Brain microvascular endothelial cell (primary cell): ENCODE measurements at regions not wholly inside any gene's neighbourhood (a gene's known extent, or its start where the extent isn't known, plus 50 kb on each side); places are given as distances from the start of the nearest gene placed in this dataset.

ENCODE experiments used
- DNase-seq: peaks from one replicate; pipeline ENCODE4 v3.0.0-alpha.2; 2020
- H3K27ac ChIP-seq: fragments of 250-450 bp; sonication (Bioruptor Pico); 2 replicates; pipeline ENCODE4 v1.5.1; 2020; ENCODE audit warnings: mild to moderate bottlenecking, moderate library complexity
- H3K27me3 ChIP-seq: fragments of 250-450 bp; sonication (Bioruptor Pico); replicated peaks from 2 replicates; pipeline ENCODE4 v1.5.1; 2020; ENCODE audit warnings: mild to moderate bottlenecking
- H3K36me3 ChIP-seq: fragments of 250-450 bp; sonication (Bioruptor Pico); replicated peaks from 2 replicates; pipeline ENCODE4 v1.5.1; 2020; ENCODE audit warnings: mild to moderate bottlenecking
- H3K4me3 ChIP-seq: 2 replicates; pipeline ENCODE4 v1.5.1; 2011; ENCODE audit warnings: low read depth, mild to moderate bottlenecking, control low read depth, low read length, moderate library complexity
- CTCF ChIP-seq: IDR thresholded peaks from 2 replicates; pipeline ENCODE4 v1.5.1; 2011; ENCODE audit warnings: low read depth, mild to moderate bottlenecking, moderate library complexity, low read length, control low read depth, inconsistent platforms; ENCODE audit errors: missing control alignments
- in situ Hi-C: cut with HindIII; loops from 2 replicates; pipeline ENCODE4 v1.10.0; 2017; ENCODE audit warnings: low sequenced_read_pairs, low pct_ligation_motif_present

- no peaks in the 10 kb centered on the region for H3K36me3 ChIP-seq
- no peaks in the 10 kb centered on the region for H3K27me3 ChIP-seq
- no peak for DNase-seq
- in situ Hi-C loops, result no loop called here
- TF ChIP-seq CTCF, result no peak
- H3K27ac ChIP-seq, result no peak overlapping the region
- H3K4me3 ChIP-seq, result no peak overlapping the region
Observed at GRCh38 chr6:9272671-9273070, 837.3 kb upstream of the SLC35B3 start.

GRCh38 chr6:9266741-9267140, 831.4 kb upstream of the SLC35B3 start:
- Histone ChIP-seq H3K27me3 (no peaks in the 10 kb centered on the region), H3K4me3 (no peak overlapping the region), H3K36me3 (no peaks in the 10 kb centered on the region), H3K27ac (no peak overlapping the region)
- DNase-seq, result no peak
- in situ Hi-C loops, result no loop called here
- TF ChIP-seq CTCF, result no peak

- Histone ChIP-seq H3K4me3 (no peak overlapping the region), H3K27me3 (no peaks in the 10 kb centered on the region), H3K36me3 (no peaks in the 10 kb centered on the region), H3K27ac (no peak overlapping the region)
- no peak for DNase-seq
- in situ Hi-C loops, result no loop called here
- no peak for TF ChIP-seq CTCF
Observed at GRCh38 chr6:9257215-9257614, 821.9 kb upstream of the SLC35B3 start.

DNA sequence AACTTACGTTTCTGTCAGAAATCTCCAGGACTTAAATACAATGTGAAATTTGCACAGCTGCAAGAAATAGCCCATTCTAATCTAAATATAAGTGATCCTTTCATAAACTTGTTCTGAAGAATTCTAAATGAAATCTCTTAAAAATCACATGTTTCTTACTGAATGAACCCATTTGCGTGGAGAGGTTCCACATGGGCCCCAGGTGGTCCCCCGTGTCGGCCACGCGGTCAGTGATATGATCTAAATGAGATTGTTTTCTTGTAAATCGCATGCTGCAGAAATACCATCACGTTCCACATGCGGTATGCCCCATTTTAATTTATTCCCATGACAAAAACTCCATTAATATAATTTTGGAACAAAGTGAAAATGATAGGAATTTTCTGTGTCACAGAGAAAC, 818.9 kb upstream of the SLC35B3 start:
- Histone ChIP-seq H3K27ac (no peak overlapping the region), H3K4me3 (no peak overlapping the region), H3K27me3 (no peaks in the 10 kb centered on the region), H3K36me3 (no peaks in the 10 kb centered on the region)
- in situ Hi-C loops, result no loop called here
- DNase-seq, result no peak
- no peak for TF ChIP-seq CTCF

DNA sequence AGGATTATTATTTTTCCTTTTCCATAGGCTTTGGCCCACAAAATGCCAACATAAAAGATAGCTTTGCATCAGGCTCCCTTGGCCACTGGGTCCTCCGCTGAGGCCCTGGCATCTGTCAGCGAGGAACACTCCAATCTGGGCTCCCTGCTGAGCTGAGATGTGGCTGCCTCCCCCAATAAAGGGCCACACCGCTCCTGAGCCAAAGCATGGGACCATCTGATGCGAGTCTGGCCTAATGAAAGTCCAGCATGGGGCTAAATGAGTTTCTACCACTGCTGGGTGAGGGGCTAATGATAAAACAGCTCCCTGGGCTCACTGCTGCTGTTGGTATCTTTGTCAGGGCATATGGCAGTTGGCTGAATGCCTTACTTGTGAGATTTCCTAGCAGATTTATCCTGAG, 817.5 kb upstream of the SLC35B3 start:
- Histone ChIP-seq H3K4me3 (no peak overlapping the region), H3K27ac (no peak overlapping the region), H3K36me3 (no peaks in the 10 kb centered on the region), H3K27me3 (no peaks in the 10 kb centered on the region)
- no peak for DNase-seq
- no peak for TF ChIP-seq CTCF
- in situ Hi-C loops, result no loop called here

- DNase-seq, result peak; percentile 35
- in situ Hi-C loops, result no loop called here
- H3K4me3 ChIP-seq, result no peak overlapping the region
Observed at GRCh38 chr6:9250852-9251251, 815.5 kb upstream of the SLC35B3 start.

More at GRCh38 chr6:9250852-9251251, 815.5 kb upstream of the SLC35B3 start:
- TF ChIP-seq CTCF, result peak; percentile 75
- no peaks in the 10 kb centered on the region for H3K36me3 ChIP-seq
- no peak overlapping the region for H3K27ac ChIP-seq
- H3K27me3 ChIP-seq, result no peaks in the 10 kb centered on the region
